GM23338 (cell line): ENCODE measurements at regions not wholly inside any gene's neighbourhood (a gene's known extent, or its start where the extent isn't known, plus 50 kb on each side); places are given as distances from the start of the nearest gene placed in this dataset.
"Not testable (repeated sequence)": the region's sequence is repeated elsewhere in the genome, so short reads cannot be mapped to it uniquely, and the experiment has no call there.

Source experiments
- ATAC-seq: fragments of 200-7000 bp; cut with Tn5 transposase; 3 replicates; pipeline ENCODE4 v1.9.1; 2020
- DNase-seq: peaks from one replicate; pipeline ENCODE4 v3.0.0-alpha.2; 2015; ENCODE audit warnings: low spot score
- H2AFZ ChIP-seq: fragments of 200-600 bp; sonication (generic); 2 replicates; pipeline ENCODE4 v1.8.0; 2016; ENCODE audit warnings: antibody characterized with exemption, mild to moderate bottlenecking, moderate library complexity
- H3F3A ChIP-seq: fragments of 200-600 bp; sonication (generic); replicated peaks from 2 replicates; pipeline ENCODE4 v1.8.0; 2017; ENCODE audit warnings: antibody characterized with exemption, mixed run types, low read depth
- H3K27ac ChIP-seq: fragments of 200-600 bp; sonication (generic); 2 replicates; pipeline ENCODE4 v1.6.1; 2016; ENCODE audit warnings: low read depth
- H3K27me3 ChIP-seq: fragments of 200-600 bp; sonication (generic); 2 replicates; pipeline ENCODE4 v1.8.0; 2016; ENCODE audit warnings: mild to moderate bottlenecking, mixed run types, moderate library complexity; ENCODE audit not compliant: insufficient read depth
- H3K36me3 ChIP-seq: fragments of 200-600 bp; sonication (generic); 2 replicates; pipeline ENCODE4 v1.8.0; 2016; ENCODE audit warnings: mild to moderate bottlenecking; ENCODE audit not compliant: insufficient read depth
- H3K4me1 ChIP-seq: fragments of 200-600 bp; sonication (generic); 2 replicates; pipeline ENCODE4 v1.8.0; 2016; ENCODE audit warnings: mild to moderate bottlenecking, moderate library complexity; ENCODE audit not compliant: insufficient read depth
- H3K4me2 ChIP-seq: fragments of 200-600 bp; sonication (generic); 2 replicates; pipeline ENCODE4 v1.7.1; 2017; ENCODE audit warnings: mixed run types
- H3K4me3 ChIP-seq: fragments of 200-600 bp; sonication (generic); 2 replicates; pipeline ENCODE4 v1.6.1; 2016; ENCODE audit warnings: mixed run types
- H3K79me2 ChIP-seq: fragments of 200-600 bp; sonication (generic); replicated peaks from 2 replicates; pipeline ENCODE4 v1.8.0; 2017; ENCODE audit warnings: mild to moderate bottlenecking; ENCODE audit not compliant: insufficient read depth
- H3K9me2 ChIP-seq: fragments of 200-600 bp; sonication (generic); 2 replicates; pipeline ENCODE4 v1.8.0; 2017; ENCODE audit not compliant: insufficient read depth
- H4K20me1 ChIP-seq: fragments of 200-600 bp; sonication (generic); replicated peaks from 2 replicates; pipeline ENCODE4 v1.8.0; 2017; ENCODE audit warnings: mild to moderate bottlenecking; ENCODE audit not compliant: insufficient read depth
- H3K27ac Mint-ChIP-seq: 2 replicates; pipeline ENCODE4 v1.8.0; 2020; ENCODE audit warnings: inconsistent platforms, mild to moderate bottlenecking, moderate library complexity, mixed read lengths
- H3K27me3 Mint-ChIP-seq: 3 replicates; pipeline ENCODE4 v1.8.0; 2022; ENCODE audit warnings: low read depth, mild to moderate bottlenecking, moderate library complexity, mixed read lengths, inconsistent platforms; ENCODE audit not compliant: insufficient read depth, poor library complexity
- H3K36me3 Mint-ChIP-seq: 3 replicates; pipeline ENCODE4 v1.8.0; 2021; ENCODE audit warnings: low read depth, mild to moderate bottlenecking, inconsistent platforms, moderate library complexity, mixed read lengths
- H3K4me1 Mint-ChIP-seq: 3 replicates; pipeline ENCODE4 v1.8.0; 2020; ENCODE audit warnings: mild to moderate bottlenecking, inconsistent platforms, mixed read lengths
- H3K4me3 Mint-ChIP-seq: 3 replicates; pipeline ENCODE4 v1.8.0; 2021; ENCODE audit warnings: moderate library complexity, mild to moderate bottlenecking, inconsistent platforms, mixed read lengths
- H3K9me3 Mint-ChIP-seq: 3 replicates; pipeline ENCODE4 v1.8.0; 2020; ENCODE audit warnings: moderate library complexity, mild to moderate bottlenecking, inconsistent platforms, mixed read lengths
- CTCF ChIP-seq, 2 experiments: fragments of 200-600 bp in 1 of 2; sonication (generic) in 1 of 2; conservative IDR thresholded peaks; 2 replicates each; pipeline versions ENCODE4 v1.5.1 to v1.6.1; 2016 to 2017; ENCODE audit warnings: antibody characterized with exemption in 2 of 2, low read depth in 2 of 2, mild to moderate bottlenecking in 2 of 2, moderate library complexity in 1 of 2
- EZH2 ChIP-seq: fragments of 200-600 bp; sonication (generic); IDR thresholded peaks from one replicate; pipeline ENCODE4 v1.8.0; 2017; ENCODE audit warnings: antibody characterized with exemption, mild to moderate bottlenecking, low read depth; ENCODE audit not compliant: unreplicated experiment
- JUNB ChIP-seq: IDR thresholded peaks from one replicate; pipeline ENCODE4 v1.6.1; 2016; ENCODE audit warnings: antibody characterized with exemption; ENCODE audit not compliant: unreplicated experiment
- POLR2AphosphoS5 ChIP-seq: IDR thresholded peaks from 2 replicates; pipeline ENCODE4 v1.6.1; 2016; ENCODE audit warnings: antibody characterized with exemption, low read depth
- REST ChIP-seq: IDR thresholded peaks from one replicate; pipeline ENCODE4 v1.6.1; 2018; ENCODE audit warnings: antibody characterized with exemption; ENCODE audit not compliant: unreplicated experiment
- STAT1 ChIP-seq: IDR thresholded peaks from one replicate; pipeline ENCODE4 v1.6.1; 2016; ENCODE audit warnings: antibody characterized with exemption; ENCODE audit not compliant: unreplicated experiment
- ZNF331 ChIP-seq: fragments of 250-450 bp; sonication (Bioruptor Pico); IDR thresholded peaks from 2 replicates; pipeline ENCODE4 v1.5.0; 2020; ENCODE audit warnings: low read depth, mild to moderate bottlenecking, moderate library complexity
- ZNF462 ChIP-seq: fragments of 250-450 bp; sonication (Bioruptor Pico); IDR thresholded peaks from 2 replicates; pipeline ENCODE4 v1.5.0; 2020; ENCODE audit warnings: mild to moderate bottlenecking, moderate library complexity

- not testable (repeated sequence) for H3F3A ChIP-seq, H3K4me3 Mint-ChIP-seq, DNase-seq, H3K4me3 ChIP-seq, H3K27ac Mint-ChIP-seq, H3K4me1 ChIP-seq, H3K9me2 ChIP-seq, H3K27me3 ChIP-seq, H3K4me2 ChIP-seq, H3K36me3 Mint-ChIP-seq, H3K79me2 ChIP-seq, H3K27ac ChIP-seq, H3K27me3 Mint-ChIP-seq, H2AFZ ChIP-seq, H3K36me3 ChIP-seq, H3K9me3 Mint-ChIP-seq, H4K20me1 ChIP-seq, H3K4me1 Mint-ChIP-seq, ATAC-seq
Observed at GRCh38 chr6:168850027-168850736, 403.5 kb downstream of the THBS2 start.

- Histone ChIP-seq H3K36me3 (no peaks in the 10 kb centered on the region), H3K4me1 (no peaks in the 10 kb centered on the region), H3K4me2 (no peak overlapping the region), H3K27ac (no peak overlapping the region), H3K4me3 (no peak overlapping the region), H3F3A (no peaks in the 10 kb centered on the region), H2AFZ (no peak overlapping the region), H3K27me3 (no peaks in the 10 kb centered on the region), H3K9me2 (no peaks in the 10 kb centered on the region; the same call in 1 of the 2 replicates), H3K79me2 (no peaks in the 10 kb centered on the region), H4K20me1 (no peaks in the 10 kb centered on the region)
- H3K36me3 Mint-ChIP-seq = 0 out of 3 replicates have a peak, but pooled peaks cover 4% of the 10 kb centered on the region
- no peak for ATAC-seq
- H3K27me3 Mint-ChIP-seq = peaks cover 4% of the 10 kb centered on the region
- DNase-seq = no peak
- no peaks in the 10 kb centered on the region for H3K9me3 Mint-ChIP-seq
- TF ChIP-seq POLR2AphosphoS5 = no peak
- TF ChIP-seq EZH2 = no peak
- TF ChIP-seq ZNF331 (CRISPR knock-in tag) = no peak
- no peak for TF ChIP-seq REST
- TF ChIP-seq STAT1 = no peak
- TF ChIP-seq JUNB = no peak
- TF ChIP-seq ZNF462 = no peak
- TF ChIP-seq CTCF (conservative IDR thresholded peaks at IDR 0.05; ENCODE audit: low read depth in 2 of 2) = no peak
- H3K27ac Mint-ChIP-seq = no peak overlapping the region
- no peak overlapping the region for H3K4me3 Mint-ChIP-seq
- H3K4me1 Mint-ChIP-seq = no peaks in the 10 kb centered on the region
Observed at GRCh38 chr6:168849459-168849858, 404.2 kb downstream of the THBS2 start.
